HL-60 (cell line): ENCODE measurements at regions not wholly inside any gene's neighbourhood (a gene's known extent, or its start where the extent isn't known, plus 50 kb on each side); places are given as distances from the start of the nearest gene placed in this dataset.

Experiments
- CTCF ChIP-seq: IDR thresholded peaks from one replicate; pipeline ENCODE4 v1.5.1; 2011; ENCODE audit warnings: low read length, control low read depth, inconsistent platforms; ENCODE audit not compliant: insufficient read depth
- REST ChIP-seq: IDR thresholded peaks from 2 replicates; pipeline ENCODE4 v1.6.1; 2012; ENCODE audit warnings: low read depth; ENCODE audit not compliant: insufficient replicate concordance

GRCh38 chr15:39051626-39052322 is 487.2 kb upstream of the RASGRP1 start:
- TF ChIP-seq CTCF (no peak), REST (no peak)
